GM13976 (cell line): ENCODE measurements at regions not wholly inside any gene's neighbourhood (a gene's known extent, or its start where the extent isn't known, plus 50 kb on each side); places are given as distances from the start of the nearest gene placed in this dataset.

Source experiments
- DNase-seq: peaks from one replicate; pipeline ENCODE4 v3.0.0; 2012; ENCODE audit warnings: low spot score
- CTCF ChIP-seq: IDR thresholded peaks from 2 replicates; pipeline ENCODE4 v1.5.1; 2012; ENCODE audit warnings: borderline replicate concordance, mild to moderate bottlenecking; ENCODE audit not compliant: insufficient read depth; ENCODE audit errors: extremely low read depth, missing control alignments, control extremely low read depth
- in situ Hi-C: fragments of 300-500 bp; cut with MboI; formaldehyde crosslinking; loops from one replicate; pipeline ENCODE4 v1.12.0; 2022; ENCODE audit warnings: low sequenced_read_pairs, mixed read lengths, inconsistent platforms; ENCODE audit not compliant: unreplicated experiment

- in situ Hi-C loops = no loop called here
- DNase-seq = no peak
- no peak for TF ChIP-seq CTCF
Measured at GRCh38 chr3:109569135-109569846, 231.9 kb upstream of the DPPA4 start.

- no peak for TF ChIP-seq CTCF
- in situ Hi-C loops = no loop called here
- DNase-seq = no peak
Measured at GRCh38 chr3:109570408-109570807, 233.1 kb upstream of the DPPA4 start.

- TF ChIP-seq CTCF = no peak
- in situ Hi-C loops = no loop called here
- DNase-seq = no peak
Measured at GRCh38 chr3:109572301-109572700, 235.0 kb upstream of the DPPA4 start.

GRCh38 chr3:109596991-109597390 lies 259.6 kb upstream of the DPPA4 start:
- TF ChIP-seq CTCF = no peak

GRCh38 chr3:109597444-109597843 lies 260.1 kb upstream of the DPPA4 start:
- DNase-seq = no peak
- no peak for TF ChIP-seq CTCF
- in situ Hi-C loops = no loop called here

More at GRCh38 chr3:109596991-109597390, 259.6 kb upstream of the DPPA4 start:
- DNase-seq = no peak
- in situ Hi-C loops = no loop called here

- DNase-seq = no peak
- TF ChIP-seq CTCF = no peak
- in situ Hi-C loops = no loop called here
Measured at GRCh38 chr3:109607897-109608296, 270.6 kb upstream of the DPPA4 start.
